ENCODE measurements at regions not wholly inside any gene's neighbourhood (a gene's known extent, or its start where the extent isn't known, plus 50 kb on each side); places are given as distances from the start of the nearest gene placed in this dataset.

- no peak for TF ChIP-seq CTCF (IDR thresholded peaks at IDR 0.05; ENCODE audit: control extremely low read depth, extremely low read depth, low read depth, missing control alignments)
Measured at GRCh38 chr1:67965995-67966665, 84.3 kb downstream of the DIRAS3 start.

GRCh38 chr1:67963263-67963662, 87.2 kb downstream of the DIRAS3 start:
- DNase-seq (ENCODE audit: extremely low spot score), result no peak
- ChIA-PET CTCF (no interaction called here), POLR2A (no interaction called here)
- no peak for TF ChIP-seq CTCF (IDR thresholded peaks at IDR 0.05; ENCODE audit: control extremely low read depth, extremely low read depth, low read depth, missing control alignments)

More at GRCh38 chr1:67965995-67966665, 84.3 kb downstream of the DIRAS3 start:
- ChIA-PET CTCF (no interaction called here), POLR2A (no interaction called here)
- no peak for DNase-seq (ENCODE audit: extremely low spot score)

DNA sequence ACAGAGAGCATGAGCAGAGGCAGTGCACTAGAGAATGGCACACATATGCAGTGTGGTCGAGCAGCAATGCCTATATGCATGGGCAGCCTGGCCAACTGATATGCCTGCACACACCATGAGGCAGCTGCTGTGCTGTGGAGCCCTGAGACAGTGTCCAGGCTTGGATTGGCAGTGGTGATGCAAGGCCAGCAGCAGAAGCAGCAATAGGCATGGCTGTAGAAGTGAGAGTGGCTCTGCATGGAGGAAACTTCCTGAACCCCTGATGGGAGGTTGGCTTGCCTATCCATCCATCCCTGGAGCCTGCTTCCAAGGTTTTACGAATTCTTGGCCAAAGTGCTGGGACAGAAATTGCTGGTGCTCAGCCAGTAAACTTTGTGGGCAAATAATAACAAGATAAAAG, 89.7 kb downstream of the DIRAS3 start:
- ChIA-PET CTCF (no interaction called here), POLR2A (no interaction called here)
- no peak for TF ChIP-seq CTCF (IDR thresholded peaks at IDR 0.05; ENCODE audit: control extremely low read depth, extremely low read depth, low read depth, missing control alignments)

DNA sequence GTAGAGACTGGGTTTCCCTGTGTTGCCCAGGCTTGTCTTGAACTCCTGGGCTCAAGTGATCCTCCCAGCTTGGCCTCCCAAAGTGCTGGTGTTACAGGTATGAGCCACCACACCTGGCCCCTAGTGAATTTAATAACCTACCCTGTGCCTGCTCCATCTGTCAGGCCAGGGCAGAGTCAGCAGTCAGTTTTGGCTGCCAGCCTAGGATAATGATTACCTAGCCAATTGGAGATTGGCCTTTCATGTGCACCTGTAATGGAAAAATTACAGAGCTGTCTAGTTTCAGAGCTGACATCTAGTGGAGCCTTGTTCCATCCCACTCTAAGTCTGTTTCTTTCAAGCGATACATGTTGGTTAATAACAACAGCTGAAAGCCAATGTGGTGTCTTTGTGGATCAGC, 92.0 kb downstream of the DIRAS3 start:
- no peak for DNase-seq (ENCODE audit: extremely low spot score)
- ChIA-PET POLR2A (no interaction called here), CTCF (no interaction called here)
- TF ChIP-seq CTCF (IDR thresholded peaks at IDR 0.05; ENCODE audit: control extremely low read depth, extremely low read depth, low read depth, missing control alignments), result no peak

More for the DNA sequence above, 89.7 kb downstream of the DIRAS3 start:
- DNase-seq (ENCODE audit: extremely low spot score), result no peak

- CTCF ChIA-PET, result interaction anchor here (0.9 kb wide), 1 partner anchor 106 kb away, joined by 4 read pairs; no protein-coding TSS in a partner anchor
Measured at GRCh38 chr1:67957066-67957465, 93.4 kb downstream of the DIRAS3 start.

GRCh38 chr1:67956116-67956515, 94.3 kb downstream of the DIRAS3 start:
- POLR2A ChIA-PET, result no interaction called here

More at GRCh38 chr1:67957066-67957465, 93.4 kb downstream of the DIRAS3 start:
- TF ChIP-seq CTCF (IDR thresholded peaks at IDR 0.05; ENCODE audit: control extremely low read depth, extremely low read depth, low read depth, missing control alignments), result no peak
- POLR2A ChIA-PET, result no interaction called here
- no peak for DNase-seq (ENCODE audit: extremely low spot score)

More at GRCh38 chr1:67956116-67956515, 94.3 kb downstream of the DIRAS3 start:
- no peak for TF ChIP-seq CTCF (IDR thresholded peaks at IDR 0.05; ENCODE audit: control extremely low read depth, extremely low read depth, low read depth, missing control alignments)
- no peak for DNase-seq (ENCODE audit: extremely low spot score)
- CTCF ChIA-PET, result no interaction called here

Measured in GM10248 (cell line).